ENCODE measurements at regions not wholly inside any gene's neighbourhood (a gene's known extent, or its start where the extent isn't known, plus 50 kb on each side); places are given as distances from the start of the nearest gene placed in this dataset.

- DNase-seq (ENCODE audit: low read depth in 2 of 2), result no peak
These were observed 912.4 kb upstream of the EPHA6 start for GRCh38 chr3:95901948-95902347.

- no peak for DNase-seq (ENCODE audit: low read depth in 2 of 2)
These were observed 909.2 kb upstream of the EPHA6 start for GRCh38 chr3:95905182-95905581.

DNA sequence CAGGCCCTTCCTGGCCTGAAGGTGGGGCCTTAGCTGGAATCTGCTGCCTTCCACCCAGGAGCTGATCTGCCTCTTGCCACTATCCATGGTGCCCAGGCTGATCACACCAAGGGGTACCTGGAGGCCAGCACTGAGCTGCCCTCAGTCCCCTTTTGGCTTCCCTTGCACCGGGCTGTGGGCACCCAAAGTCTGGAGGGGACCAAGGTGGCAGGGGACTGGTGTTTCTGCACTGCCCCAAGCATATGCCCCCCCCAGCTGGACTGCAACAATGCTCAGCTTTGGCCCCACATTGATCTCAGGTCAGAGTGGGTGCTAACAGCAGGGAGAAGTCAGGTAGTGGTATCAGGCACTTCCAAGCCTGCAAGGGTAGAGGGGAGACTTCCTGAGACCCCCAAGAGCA is 902.6 kb upstream of the EPHA6 start:
- DNase-seq (ENCODE audit: low read depth in 2 of 2), result no peak

DNA sequence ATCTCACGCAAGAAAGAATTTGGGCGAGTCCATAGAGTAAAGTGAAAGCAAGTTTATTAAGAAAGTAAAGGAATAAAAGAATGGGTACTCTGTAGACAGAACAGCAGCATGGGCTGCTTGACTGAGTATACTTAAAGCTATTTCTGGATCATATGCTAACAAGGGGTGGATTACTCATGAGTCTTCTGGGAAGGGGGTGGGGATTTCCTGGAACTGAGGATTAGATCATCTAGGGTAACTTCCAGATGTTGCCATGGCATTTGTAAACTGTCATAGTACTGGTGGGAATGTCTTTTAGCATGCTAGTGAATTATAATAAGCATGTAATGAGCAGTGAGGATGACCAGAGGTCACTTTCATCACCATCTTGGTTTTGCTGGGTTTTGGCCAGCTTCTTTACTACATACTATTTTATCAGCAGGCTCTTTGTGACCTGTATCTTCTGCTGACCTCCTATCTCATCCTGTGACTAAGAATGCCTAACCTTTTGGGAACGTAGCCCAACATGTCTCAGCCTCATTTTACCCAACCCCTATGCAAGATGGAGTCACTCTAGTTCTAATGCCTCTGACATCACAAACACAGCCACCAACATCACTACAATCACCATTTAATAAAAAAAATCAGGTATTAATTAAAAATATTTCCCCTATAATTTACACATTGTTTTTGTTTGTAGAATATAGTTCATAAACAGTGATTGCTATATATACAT is 890.7 kb upstream of the EPHA6 start:
- DNase-seq (ENCODE audit: low read depth in 2 of 2), result peak; percentile 97

GRCh38 chr3:95926904-95927501 is 887.4 kb upstream of the EPHA6 start:
- DNase-seq (ENCODE audit: low read depth in 2 of 2), result no peak

DNA sequence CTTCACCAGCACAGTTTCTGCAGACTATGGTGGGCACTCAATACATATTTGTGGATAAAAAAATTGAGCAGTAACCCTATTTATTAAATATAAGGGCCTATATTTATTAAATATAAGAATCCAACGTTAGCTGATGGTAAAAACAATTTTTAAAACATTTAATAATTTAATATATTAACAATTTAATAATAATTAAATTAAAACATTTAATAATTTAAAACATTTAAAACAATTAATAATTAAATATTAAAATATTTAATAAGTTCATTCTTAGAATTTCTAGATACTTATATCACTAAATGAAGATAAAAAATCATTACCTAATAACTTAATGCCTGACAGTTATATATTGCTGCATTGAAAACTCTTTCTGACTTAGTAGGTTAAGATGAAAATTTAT is 880.2 kb upstream of the EPHA6 start:
- no peak for DNase-seq (ENCODE audit: low read depth in 2 of 2)

DNA sequence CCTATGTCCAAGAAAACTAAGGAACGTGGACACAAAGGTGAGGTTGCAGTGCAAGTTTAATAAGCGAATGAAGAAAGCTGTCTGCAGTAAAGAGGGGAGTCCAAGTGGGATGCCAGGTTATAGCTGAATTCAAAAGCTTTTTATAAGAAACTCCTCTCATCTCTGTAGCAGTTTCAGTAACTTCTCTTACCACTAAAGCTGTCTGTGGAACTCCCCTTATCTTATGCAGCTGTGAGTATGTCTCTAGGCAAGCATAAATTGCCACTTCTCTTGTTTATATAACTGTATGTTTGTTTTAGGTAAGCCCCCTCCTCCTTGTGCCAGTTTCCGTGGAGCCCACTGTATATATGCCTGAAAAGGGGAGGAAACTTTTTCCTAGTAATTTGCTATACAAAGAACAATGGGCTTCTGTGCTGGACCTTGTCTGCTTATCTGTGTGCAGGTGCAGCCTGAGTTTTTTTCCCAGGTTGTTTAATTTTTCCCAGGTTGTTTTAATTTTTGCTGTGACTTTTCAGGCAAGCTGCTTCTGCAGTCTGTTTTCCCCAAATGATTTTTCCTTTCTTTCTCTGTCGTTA is 875.1 kb upstream of the EPHA6 start:
- no peak for DNase-seq (ENCODE audit: low read depth in 2 of 2)

DNA sequence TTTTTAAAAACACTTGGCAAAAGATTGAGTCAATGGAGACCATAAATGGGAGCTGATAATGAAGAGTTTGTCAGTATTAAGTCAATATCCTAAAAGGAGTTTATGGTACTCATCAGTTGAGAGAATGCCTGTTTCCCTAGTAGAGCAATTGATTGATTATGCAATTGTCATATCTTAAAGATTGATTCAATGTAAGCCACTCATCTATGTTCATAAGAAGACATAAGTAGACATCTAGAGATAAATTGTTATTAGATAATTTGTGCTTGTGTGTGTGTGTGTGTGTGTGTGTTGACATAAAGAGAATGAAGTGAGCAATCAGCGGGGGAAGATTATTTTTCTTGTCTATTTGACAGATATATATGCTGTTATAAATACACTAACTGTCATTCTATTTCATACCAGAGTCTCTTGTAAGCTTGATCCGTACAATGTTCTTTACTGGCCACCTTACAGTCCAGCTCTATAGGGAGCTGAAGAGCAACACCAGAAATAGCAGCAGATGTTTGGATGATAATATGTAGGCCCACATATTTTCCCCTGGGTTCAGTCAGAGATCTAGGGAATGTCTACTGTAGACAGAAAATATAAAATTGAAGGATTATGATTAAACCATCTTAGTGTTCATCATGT is 848.6 kb upstream of the EPHA6 start:
- DNase-seq (ENCODE audit: low read depth in 2 of 2), result no peak

DNA sequence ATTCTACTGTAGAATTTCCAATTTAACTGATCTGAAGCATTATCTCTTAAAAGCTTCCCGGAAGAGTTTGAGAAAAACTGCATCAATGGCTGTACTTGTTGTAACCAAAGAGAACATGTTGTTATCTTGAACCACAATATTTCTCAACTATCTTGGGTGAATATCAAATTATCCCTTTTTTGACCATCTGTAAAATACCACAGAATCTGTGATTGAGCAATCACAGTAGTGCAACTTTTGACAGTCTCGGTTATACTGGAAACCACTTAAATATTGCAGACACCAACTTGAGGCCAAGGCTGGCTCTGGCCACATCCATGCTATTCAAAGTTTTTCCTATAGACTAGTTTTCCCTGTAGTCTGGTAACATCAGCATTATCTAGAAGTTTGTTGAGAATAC is 842.8 kb upstream of the EPHA6 start:
- DNase-seq (ENCODE audit: low read depth in 2 of 2), result peak; percentile 12 to 20

DNA sequence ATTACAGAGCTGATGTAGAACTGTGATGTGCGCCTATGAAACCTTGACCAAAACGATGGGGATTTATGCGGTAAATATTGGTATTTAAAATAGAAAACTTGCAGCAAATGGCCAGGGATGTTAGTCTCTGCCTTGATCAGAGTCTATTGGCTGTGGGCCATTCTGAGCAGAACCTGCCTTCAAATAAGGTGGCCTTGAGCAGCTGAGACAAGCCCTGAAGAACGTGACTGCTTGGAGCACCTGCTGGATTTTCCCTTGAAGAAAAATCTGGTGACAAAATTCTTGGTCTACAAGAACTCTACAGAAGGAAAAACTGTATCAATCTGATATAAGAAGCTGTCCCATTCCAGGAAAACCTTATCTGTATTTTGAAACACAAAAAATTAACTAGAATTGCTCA is 820.1 kb upstream of the EPHA6 start:
- DNase-seq (ENCODE audit: low read depth in 2 of 2), result no peak

GRCh38 chr3:96000966-96001365 is 813.4 kb upstream of the EPHA6 start:
- no peak for DNase-seq (ENCODE audit: low read depth in 2 of 2)

- DNase-seq (ENCODE audit: low read depth in 2 of 2), result no peak
These were observed 806.7 kb upstream of the EPHA6 start for GRCh38 chr3:96007650-96008195.

DNA sequence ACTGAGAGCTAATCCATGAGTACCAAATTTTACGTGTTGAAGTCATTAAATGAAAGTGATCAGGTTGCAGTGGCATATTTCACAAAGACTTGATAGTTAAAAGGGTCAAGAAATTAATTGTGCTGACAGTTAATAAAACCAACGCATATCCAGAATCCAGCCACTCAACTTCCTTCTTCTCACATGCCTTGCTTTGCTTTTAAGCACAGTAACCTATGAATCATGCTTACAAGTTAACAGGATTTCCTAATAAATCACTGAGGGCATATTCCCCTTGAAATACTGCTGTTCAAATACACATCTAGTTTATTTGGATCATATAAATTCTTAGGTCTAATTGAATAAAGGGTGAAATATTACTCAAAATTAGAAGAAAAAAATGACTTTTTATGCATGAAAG is 801.5 kb upstream of the EPHA6 start:
- DNase-seq (ENCODE audit: low read depth in 2 of 2), result no peak

- DNase-seq (ENCODE audit: low read depth in 2 of 2), result no peak
These were observed 796.8 kb upstream of the EPHA6 start for GRCh38 chr3:96017556-96017955.

DNA sequence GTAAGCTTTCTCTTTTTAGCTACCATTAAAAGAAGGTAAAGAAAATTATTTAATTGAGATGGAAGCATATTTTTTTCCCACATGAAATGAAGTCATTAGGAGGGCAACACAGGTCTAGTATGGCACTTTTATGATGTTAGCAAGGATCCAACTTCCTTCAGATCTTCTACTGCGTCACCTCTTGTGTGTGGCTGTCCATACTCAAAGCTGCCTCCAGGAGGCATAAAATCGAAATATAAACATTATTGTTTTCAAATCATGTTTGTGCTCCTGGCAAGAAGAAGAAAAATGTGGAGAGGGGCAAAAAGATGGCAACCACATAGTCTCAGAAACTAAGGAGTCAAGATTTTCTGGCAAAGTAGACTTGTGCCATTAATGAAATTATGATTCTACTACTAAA is 791.7 kb upstream of the EPHA6 start:
- DNase-seq (ENCODE audit: low read depth in 2 of 2), result no peak

GRCh38 chr3:96027718-96028117 is 786.7 kb upstream of the EPHA6 start:
- DNase-seq (ENCODE audit: low read depth in 2 of 2), result no peak

DNA sequence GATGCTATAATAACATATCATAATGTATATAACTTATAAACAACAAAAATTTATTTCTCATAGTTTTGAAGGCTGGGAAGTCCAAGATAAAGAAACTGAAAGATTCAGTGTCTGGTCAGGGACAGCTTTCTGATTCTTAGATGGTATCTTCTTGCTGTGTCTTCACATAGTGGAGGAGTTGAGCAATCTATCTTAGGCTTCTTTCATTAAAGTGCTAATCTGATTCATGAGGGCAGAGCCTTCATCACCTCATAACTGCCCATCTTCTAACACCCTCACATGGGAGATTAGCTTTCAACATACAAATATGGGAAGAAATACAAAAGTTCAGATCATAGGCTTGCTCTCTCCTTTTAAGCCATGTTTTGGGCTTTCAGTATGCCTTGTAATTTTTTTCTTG is 774.8 kb upstream of the EPHA6 start:
- no peak for DNase-seq (ENCODE audit: low read depth in 2 of 2)

DNA sequence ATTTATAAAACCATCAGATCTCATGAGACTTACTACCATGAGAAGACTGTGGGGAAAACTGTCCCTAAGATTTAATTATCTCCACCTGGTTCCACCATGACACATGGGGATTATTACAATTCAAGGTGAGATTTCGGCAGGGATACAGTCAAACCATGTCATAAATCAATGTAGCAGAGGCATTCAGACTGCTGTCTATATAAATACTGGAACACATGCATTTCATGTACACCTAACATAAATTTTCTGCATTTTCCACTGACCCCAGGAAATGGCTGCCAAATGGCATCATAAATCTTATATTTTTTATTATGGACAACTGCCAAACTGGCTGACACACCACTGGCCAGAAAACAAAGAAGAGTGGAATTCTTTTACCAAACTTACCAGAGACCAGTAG is 755.1 kb upstream of the EPHA6 start:
- DNase-seq (ENCODE audit: low read depth in 2 of 2), result no peak

- no peak for DNase-seq (ENCODE audit: low read depth in 2 of 2)
These were observed 745.3 kb upstream of the EPHA6 start for GRCh38 chr3:96069065-96069464.

- no peak for DNase-seq (ENCODE audit: low read depth in 2 of 2)
These were observed 743.7 kb upstream of the EPHA6 start for GRCh38 chr3:96070678-96071077.

DNA sequence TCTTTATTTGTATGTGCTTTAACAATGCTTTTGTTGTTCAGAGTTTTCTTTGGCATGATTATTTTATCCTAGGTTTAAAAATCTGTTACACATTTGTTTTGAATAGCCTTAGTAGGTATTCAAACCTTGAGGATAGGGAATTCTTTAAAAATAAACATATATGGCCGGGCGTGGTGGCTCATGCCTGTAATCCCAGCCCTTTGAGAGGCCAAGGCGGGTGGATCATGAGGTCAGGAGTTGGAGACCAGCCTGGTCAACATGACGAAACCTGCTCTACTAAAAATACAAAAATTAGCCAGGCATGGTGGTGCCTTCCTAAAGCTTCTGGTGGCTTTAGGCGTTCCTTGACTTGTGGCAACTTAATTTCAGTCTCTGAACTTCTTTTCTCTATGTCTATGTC is 743.3 kb upstream of the EPHA6 start:
- DNase-seq (ENCODE audit: low read depth in 2 of 2), result no peak

- no peak for DNase-seq (ENCODE audit: low read depth in 2 of 2)
These were observed 742.2 kb upstream of the EPHA6 start for GRCh38 chr3:96072226-96072625.

DNA sequence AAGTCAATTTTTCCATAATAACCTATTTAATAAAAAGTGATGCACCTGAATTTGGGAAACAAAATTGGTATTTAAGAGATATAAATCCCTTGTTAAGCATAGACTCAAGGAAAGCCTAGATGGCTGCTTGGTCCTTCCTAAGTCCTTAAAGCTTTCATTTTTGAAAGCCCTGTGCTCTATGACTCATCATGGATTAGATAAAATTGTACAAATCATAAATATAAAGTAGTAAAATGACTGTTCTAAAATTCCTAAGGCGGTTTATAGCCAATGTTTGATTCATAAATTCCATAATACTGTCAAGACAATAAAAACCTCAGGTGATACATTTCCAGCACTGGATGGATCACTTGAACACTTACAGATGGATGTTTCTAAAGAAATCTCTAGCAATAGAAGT is 730.8 kb upstream of the EPHA6 start:
- DNase-seq (ENCODE audit: low read depth in 2 of 2), result no peak

Measured in fibroblast of skin of left quadriceps (primary cell).